ENCODE measurements at regions not wholly inside any gene's neighbourhood (a gene's known extent, or its start where the extent isn't known, plus 50 kb on each side); places are given as distances from the start of the nearest gene placed in this dataset.

DNA sequence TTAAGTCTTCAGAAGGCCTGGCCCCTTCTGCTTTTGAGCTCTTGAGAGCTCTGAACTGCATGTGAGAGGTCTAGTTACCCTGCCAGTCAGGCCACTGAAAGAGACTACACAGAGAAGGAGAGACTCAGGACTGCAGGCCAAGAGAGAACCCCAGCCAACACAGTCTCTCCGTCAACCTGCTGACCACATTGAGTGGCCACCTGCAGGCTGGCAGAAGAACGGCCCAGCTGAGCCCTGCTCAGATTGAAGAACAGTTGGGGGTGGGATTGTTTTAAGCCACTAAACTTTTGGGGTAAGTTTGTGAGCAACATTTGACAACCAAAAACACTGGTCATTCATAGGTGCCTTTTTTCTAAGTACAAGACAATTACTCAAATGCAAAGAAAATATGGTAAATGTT is 273.5 kb upstream of the CCDC54 start:
- no peak overlapping the region for H3K27ac ChIP-seq
- H3K4me1 ChIP-seq (ENCODE audit: control insufficient read depth in 1 of 2, insufficient read depth in 1 of 2, low read depth in 1 of 2, low read length in 1 of 2), result no peaks in the 10 kb centered on the region
- H3K27me3 ChIP-seq, result no peaks in the 10 kb centered on the region
- TF ChIP-seq, protein P1, sequence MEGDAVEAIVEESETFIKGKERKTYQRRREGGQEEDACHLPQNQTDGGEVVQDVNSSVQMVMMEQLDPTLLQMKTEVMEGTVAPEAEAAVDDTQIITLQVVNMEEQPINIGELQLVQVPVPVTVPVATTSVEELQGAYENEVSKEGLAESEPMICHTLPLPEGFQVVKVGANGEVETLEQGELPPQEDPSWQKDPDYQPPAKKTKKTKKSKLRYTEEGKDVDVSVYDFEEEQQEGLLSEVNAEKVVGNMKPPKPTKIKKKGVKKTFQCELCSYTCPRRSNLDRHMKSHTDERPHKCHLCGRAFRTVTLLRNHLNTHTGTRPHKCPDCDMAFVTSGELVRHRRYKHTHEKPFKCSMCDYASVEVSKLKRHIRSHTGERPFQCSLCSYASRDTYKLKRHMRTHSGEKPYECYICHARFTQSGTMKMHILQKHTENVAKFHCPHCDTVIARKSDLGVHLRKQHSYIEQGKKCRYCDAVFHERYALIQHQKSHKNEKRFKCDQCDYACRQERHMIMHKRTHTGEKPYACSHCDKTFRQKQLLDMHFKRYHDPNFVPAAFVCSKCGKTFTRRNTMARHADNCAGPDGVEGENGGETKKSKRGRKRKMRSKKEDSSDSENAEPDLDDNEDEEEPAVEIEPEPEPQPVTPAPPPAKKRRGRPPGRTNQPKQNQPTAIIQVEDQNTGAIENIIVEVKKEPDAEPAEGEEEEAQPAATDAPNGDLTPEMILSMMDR (IDR thresholded peaks at IDR 0.05), result no peak
- H3K9me3 ChIP-seq, result no peaks in the 10 kb centered on the region
- no peaks in the 10 kb centered on the region for H3K36me3 ChIP-seq
- no peak overlapping the region for H3K4me3 ChIP-seq (ENCODE audit: low read depth in 1 of 2, low read length in 1 of 2)

DNA sequence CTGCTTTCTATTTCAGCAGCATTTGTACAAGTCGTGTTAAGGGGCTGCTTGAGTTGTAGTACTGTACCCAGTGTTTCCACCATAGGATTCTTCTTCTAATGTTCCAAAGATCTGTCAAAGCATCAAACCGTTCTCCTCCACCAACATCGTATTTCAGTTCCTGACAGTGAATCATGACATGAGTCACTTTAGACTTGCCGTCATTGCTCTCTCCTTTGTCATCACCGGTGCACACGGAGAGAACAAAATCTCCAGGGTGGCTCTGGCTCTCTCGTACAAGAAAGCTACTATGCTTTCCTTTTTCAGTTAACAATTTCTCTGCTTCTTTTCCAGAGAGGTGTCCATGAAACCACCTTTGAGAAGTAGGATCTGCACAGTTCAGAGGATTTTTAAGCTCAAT is 270.9 kb upstream of the CCDC54 start:
- Histone ChIP-seq H3K4me1 (ENCODE audit: control insufficient read depth in 1 of 2, insufficient read depth in 1 of 2, low read depth in 1 of 2, low read length in 1 of 2) (no peaks in the 10 kb centered on the region), H3K27me3 (no peaks in the 10 kb centered on the region), H3K4me3 (ENCODE audit: low read depth in 1 of 2, low read length in 1 of 2) (no peak overlapping the region), H3K9me3 (no peaks in the 10 kb centered on the region), H3K27ac (no peak overlapping the region), H3K36me3 (no peaks in the 10 kb centered on the region)
- TF ChIP-seq, protein P1 (IDR thresholded peaks at IDR 0.05), result no peak

DNA sequence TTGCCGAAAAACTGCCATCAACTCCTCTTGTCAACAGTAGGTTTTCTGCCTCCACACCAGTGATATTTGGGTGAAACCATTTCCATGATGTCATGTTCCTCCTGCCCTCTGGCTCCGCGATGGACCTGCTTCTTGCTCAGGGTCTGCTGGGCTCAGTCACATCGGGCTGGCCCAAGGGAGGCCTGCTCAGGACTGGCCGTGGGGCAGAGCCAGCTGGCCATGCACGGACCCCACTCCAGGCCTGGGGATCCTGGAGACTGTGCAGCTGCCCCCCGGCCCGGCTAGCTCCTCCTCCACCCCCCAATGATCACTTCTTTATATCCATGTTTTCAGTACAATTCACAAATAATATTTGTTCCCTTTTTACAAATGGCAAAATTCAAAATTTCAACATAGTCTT is 270.3 kb upstream of the CCDC54 start:
- no peak overlapping the region for H3K27ac ChIP-seq
- no peaks in the 10 kb centered on the region for H3K36me3 ChIP-seq
- H3K4me3 ChIP-seq (ENCODE audit: low read depth in 1 of 2, low read length in 1 of 2), result no peak overlapping the region
- H3K4me1 ChIP-seq (ENCODE audit: control insufficient read depth in 1 of 2, insufficient read depth in 1 of 2, low read depth in 1 of 2, low read length in 1 of 2), result no peaks in the 10 kb centered on the region
- H3K27me3 ChIP-seq, result no peaks in the 10 kb centered on the region
- H3K9me3 ChIP-seq, result no peaks in the 10 kb centered on the region
- TF ChIP-seq, protein P1 (IDR thresholded peaks at IDR 0.05), result no peak

DNA sequence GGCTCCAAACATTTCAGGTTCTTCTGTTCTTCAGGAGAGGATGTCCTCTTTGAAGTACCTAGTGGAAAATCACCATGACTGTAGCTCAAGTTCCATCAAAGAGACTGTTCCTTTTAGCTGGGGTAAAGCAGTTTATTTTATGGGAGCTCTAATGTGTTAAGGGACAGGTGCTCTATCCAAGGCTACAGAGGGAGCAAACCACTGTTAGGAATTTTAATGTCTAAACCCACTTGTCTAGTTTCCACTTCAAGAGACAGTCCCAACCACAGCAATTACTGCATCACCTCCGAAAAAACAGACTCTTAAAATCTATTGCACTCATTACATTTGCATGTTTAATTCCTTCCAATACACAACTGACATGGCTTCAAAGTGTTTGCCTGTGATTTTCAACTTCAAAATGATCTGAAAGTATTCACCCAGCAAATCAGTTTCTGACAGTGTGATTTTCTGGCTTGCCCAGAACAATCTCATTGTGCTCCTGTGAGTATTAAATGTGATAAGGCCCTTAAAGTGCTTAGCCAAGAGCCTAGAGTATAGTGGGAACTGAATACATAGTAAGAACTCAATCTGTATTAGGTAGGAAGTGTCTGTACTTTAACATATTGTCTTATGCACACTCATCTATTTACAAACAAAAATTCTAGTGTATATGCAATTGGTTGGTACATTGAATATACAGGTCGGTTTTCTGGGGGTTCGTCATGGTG is 266.5 kb upstream of the CCDC54 start:
- Histone ChIP-seq H3K36me3 (no peaks in the 10 kb centered on the region), H3K4me1 (ENCODE audit: control insufficient read depth in 1 of 2, insufficient read depth in 1 of 2, low read depth in 1 of 2, low read length in 1 of 2) (no peaks in the 10 kb centered on the region), H3K27me3 (no peaks in the 10 kb centered on the region), H3K9me3 (no peaks in the 10 kb centered on the region), H3K4me3 (ENCODE audit: low read depth in 1 of 2, low read length in 1 of 2) (no peak overlapping the region), H3K27ac (no peak overlapping the region)
- TF ChIP-seq, protein P1 (IDR thresholded peaks at IDR 0.05), result no peak

DNA sequence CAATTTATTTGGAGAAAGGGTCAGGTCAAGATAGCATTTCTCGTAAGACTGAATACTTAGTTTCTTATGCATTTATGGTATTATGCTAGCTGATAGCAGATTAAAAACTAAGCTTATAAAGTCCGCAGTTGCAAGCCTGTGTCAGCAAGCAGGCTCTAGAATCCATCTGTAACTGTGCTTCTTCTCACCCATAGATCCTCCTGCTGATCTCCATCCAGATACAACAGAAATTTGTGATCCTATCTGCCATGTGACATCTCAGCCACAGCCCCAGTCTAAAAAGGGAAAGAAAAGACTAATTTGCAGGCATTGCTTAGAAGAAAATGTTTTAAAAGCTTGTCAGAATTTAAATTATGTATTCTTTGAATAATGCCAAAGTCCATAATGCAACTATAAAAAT is 265.4 kb upstream of the CCDC54 start:
- Histone ChIP-seq H3K4me3 (ENCODE audit: low read depth in 1 of 2, low read length in 1 of 2) (no peak overlapping the region), H3K36me3 (no peaks in the 10 kb centered on the region), H3K27me3 (no peaks in the 10 kb centered on the region), H3K9me3 (no peaks in the 10 kb centered on the region), H3K4me1 (ENCODE audit: control insufficient read depth in 1 of 2, insufficient read depth in 1 of 2, low read depth in 1 of 2, low read length in 1 of 2) (no peaks in the 10 kb centered on the region), H3K27ac (no peak overlapping the region)
- TF ChIP-seq, protein P1 (IDR thresholded peaks at IDR 0.05), result no peak

Measured in neutrophil (primary cell).